ENCODE measurements at regions not wholly inside any gene's neighbourhood (a gene's known extent, or its start where the extent isn't known, plus 50 kb on each side); places are given as distances from the start of the nearest gene placed in this dataset.

GRCh38 chr1:59177756-59178155 is 119.1 kb upstream of the FGGY start:
- CTCF ChIA-PET: no interaction called here
- TF ChIP-seq, protein P1, sequence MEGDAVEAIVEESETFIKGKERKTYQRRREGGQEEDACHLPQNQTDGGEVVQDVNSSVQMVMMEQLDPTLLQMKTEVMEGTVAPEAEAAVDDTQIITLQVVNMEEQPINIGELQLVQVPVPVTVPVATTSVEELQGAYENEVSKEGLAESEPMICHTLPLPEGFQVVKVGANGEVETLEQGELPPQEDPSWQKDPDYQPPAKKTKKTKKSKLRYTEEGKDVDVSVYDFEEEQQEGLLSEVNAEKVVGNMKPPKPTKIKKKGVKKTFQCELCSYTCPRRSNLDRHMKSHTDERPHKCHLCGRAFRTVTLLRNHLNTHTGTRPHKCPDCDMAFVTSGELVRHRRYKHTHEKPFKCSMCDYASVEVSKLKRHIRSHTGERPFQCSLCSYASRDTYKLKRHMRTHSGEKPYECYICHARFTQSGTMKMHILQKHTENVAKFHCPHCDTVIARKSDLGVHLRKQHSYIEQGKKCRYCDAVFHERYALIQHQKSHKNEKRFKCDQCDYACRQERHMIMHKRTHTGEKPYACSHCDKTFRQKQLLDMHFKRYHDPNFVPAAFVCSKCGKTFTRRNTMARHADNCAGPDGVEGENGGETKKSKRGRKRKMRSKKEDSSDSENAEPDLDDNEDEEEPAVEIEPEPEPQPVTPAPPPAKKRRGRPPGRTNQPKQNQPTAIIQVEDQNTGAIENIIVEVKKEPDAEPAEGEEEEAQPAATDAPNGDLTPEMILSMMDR (IDR thresholded peaks at IDR 0.05; ENCODE audit: low read depth, low read length): no peak
- Histone ChIP-seq H3K9me3 (ENCODE audit: control insufficient read depth, insufficient read depth, low read length) (no peaks in the 10 kb centered on the region), H3K27me3 (ENCODE audit: control insufficient read depth, insufficient read depth, low read length) (no peaks in the 10 kb centered on the region), H3K27ac (ENCODE audit: low read depth, low read length) (no peak overlapping the region), H3K4me3 (ENCODE audit: low read depth, low read length) (no peak overlapping the region)
- POLR2A ChIA-PET: no interaction called here
- DNase-seq (ENCODE audit: low read depth, low spot score): no peak

- Histone ChIP-seq H3K9me3 (ENCODE audit: control insufficient read depth, insufficient read depth, low read length) (no peaks in the 10 kb centered on the region), H3K4me3 (ENCODE audit: low read depth, low read length) (no peak overlapping the region), H3K27me3 (ENCODE audit: control insufficient read depth, insufficient read depth, low read length) (no peaks in the 10 kb centered on the region), H3K27ac (ENCODE audit: low read depth, low read length) (no peak overlapping the region)
- TF ChIP-seq, protein P1 (IDR thresholded peaks at IDR 0.05; ENCODE audit: low read depth, low read length): no peak
- peak; percentile 64 for DNase-seq (ENCODE audit: low read depth, low spot score)
- ChIA-PET CTCF (interaction anchor here (1.4 kb wide), 1 partner anchor 582 kb away, joined by 5 read pairs; no protein-coding TSS in a partner anchor), POLR2A (no interaction called here)
Measured at GRCh38 chr1:59178339-59179187, 118.3 kb upstream of the FGGY start.

DNA sequence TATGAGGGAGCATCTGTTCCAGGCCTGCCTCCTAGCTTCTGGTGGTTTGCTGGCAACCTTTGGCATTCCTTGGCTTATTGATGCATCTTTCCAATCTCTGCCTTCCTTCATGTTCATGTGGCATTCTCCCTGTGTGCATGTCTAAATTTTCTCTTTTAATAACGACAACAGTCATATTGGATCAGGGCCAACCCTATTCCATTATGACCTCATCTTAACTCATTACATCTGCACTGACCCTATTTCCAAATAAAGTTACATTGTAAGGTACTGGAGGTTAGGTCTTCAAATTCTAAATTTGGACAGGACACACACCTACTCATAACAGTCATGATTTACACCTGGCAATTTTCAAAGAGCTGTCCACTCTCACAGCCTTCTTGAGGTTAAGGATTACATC is 117.2 kb upstream of the FGGY start:
- Histone ChIP-seq H3K9me3 (ENCODE audit: control insufficient read depth, insufficient read depth, low read length) (no peaks in the 10 kb centered on the region), H3K27me3 (ENCODE audit: control insufficient read depth, insufficient read depth, low read length) (no peaks in the 10 kb centered on the region), H3K27ac (ENCODE audit: low read depth, low read length) (no peak overlapping the region), H3K4me3 (ENCODE audit: low read depth, low read length) (no peak overlapping the region)
- TF ChIP-seq, protein P1 (IDR thresholded peaks at IDR 0.05; ENCODE audit: low read depth, low read length): no peak
- ChIA-PET CTCF (interaction anchor here (1.4 kb wide), 1 partner anchor 580 kb away, joined by 5 read pairs; no protein-coding TSS in a partner anchor), POLR2A (no interaction called here)
- DNase-seq (ENCODE audit: low read depth, low spot score): no peak

DNA sequence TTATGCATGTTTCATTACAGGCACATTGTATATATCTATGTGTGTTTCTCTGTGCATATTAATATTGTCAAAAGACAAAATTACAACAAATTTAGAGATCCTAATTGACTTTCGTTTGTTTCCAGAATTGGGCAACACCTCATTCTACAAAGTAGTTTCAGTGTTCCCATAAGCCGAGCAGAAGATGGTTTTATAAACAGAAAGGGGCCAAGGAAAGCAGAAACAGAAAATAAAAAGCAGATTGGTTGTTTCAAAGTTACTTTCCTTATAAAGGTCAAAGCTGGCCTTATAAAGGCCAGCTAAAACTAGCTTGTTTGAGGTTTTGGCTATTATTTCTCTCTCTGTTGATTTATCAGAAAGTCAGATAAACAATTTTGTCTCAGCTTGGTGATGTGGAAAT is 116.2 kb upstream of the FGGY start:
- POLR2A ChIA-PET: interaction anchor here (0.7 to 1.2 kb wide), 2 partner anchors 90 to 397 kb away, joined by 3 to 7 read pairs; partner anchors contain the start of gene JUN
- Histone ChIP-seq H3K27ac (ENCODE audit: low read depth, low read length) (no peak overlapping the region), H3K4me3 (ENCODE audit: low read depth, low read length) (no peak overlapping the region), H3K9me3 (ENCODE audit: control insufficient read depth, insufficient read depth, low read length) (no peaks in the 10 kb centered on the region), H3K27me3 (ENCODE audit: control insufficient read depth, insufficient read depth, low read length) (no peaks in the 10 kb centered on the region)
- CTCF ChIA-PET: interaction anchor here (0.8 kb wide), 1 partner anchor 442 kb away, joined by 3 read pairs; no protein-coding TSS in a partner anchor
- TF ChIP-seq, protein P1 (IDR thresholded peaks at IDR 0.05; ENCODE audit: low read depth, low read length): no peak
- no peak for DNase-seq (ENCODE audit: low read depth, low spot score)

DNA sequence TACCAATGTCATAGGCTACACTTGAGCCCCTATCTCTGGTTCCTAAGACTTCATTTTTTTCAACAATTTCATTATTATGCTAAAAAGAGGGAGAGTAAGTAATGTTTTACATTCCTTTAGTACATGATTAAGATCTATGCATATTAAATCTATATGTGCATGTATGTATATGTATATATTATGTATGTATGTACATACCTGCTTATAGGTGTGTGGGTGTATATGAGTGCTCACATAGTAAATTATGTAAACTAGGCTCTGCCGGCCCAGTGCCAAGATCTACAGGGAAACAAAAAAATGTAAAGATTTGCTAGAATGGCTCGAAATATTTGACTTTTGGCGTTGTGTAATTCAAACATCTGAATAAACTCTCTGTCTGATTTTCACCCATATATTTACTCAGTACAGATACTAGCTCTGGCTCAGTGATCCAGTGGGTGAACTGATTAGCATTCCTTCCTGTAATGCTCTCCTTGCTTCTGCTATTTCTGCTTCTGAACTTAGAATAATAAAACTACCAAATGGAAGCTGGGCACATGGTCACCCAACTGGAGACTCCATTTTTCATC is 113.1 kb upstream of the FGGY start:
- no peak overlapping the region for H3K4me3 ChIP-seq (ENCODE audit: low read depth, low read length)
- no peak overlapping the region for H3K27ac ChIP-seq (ENCODE audit: low read depth, low read length)
- H3K27me3 ChIP-seq (ENCODE audit: control insufficient read depth, insufficient read depth, low read length): no peaks in the 10 kb centered on the region
- CTCF ChIA-PET: no interaction called here
- no peak for DNase-seq (ENCODE audit: low read depth, low spot score)
- TF ChIP-seq, protein P1 (IDR thresholded peaks at IDR 0.05; ENCODE audit: low read depth, low read length): no peak
- no peaks in the 10 kb centered on the region for H3K9me3 ChIP-seq (ENCODE audit: control insufficient read depth, insufficient read depth, low read length)
- POLR2A ChIA-PET: no interaction called here

Data from AG04450 (cell line).